ENCODE measurements at regions not wholly inside any gene's neighbourhood (a gene's known extent, or its start where the extent isn't known, plus 50 kb on each side); places are given as distances from the start of the nearest gene placed in this dataset.

DNA sequence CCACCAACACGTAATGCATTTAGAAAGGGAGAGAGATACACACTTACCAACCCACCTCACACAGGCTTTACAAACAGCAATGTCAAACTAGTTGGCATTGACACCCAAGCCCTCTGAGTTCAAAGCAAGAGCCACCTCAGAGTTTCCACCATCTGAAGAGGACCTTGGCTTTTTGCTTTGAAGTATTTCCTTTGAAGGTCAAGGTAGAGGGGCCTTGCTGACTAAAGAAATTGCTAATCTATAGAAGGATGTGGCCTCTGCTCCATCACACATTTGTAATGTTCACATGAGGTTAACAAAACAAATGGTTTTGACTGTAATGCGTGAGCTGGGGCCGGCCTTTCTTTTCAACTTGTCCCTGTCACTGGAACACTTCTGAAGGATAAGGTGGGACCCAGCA, 117.7 kb downstream of the POLR2M start:
- no peaks in the 10 kb centered on the region for H3K27me3 ChIP-seq (ENCODE audit: control insufficient read depth in 4 of 4, insufficient read depth in 4 of 4, low read length in 3 of 4)
- H3K27ac ChIP-seq (ENCODE audit: low read depth in 1 of 2, low read length in 2 of 2): no peak overlapping the region
- DNase-seq (ENCODE audit: low spot score): no peak
- no peak overlapping the region for H3K9ac ChIP-seq (ENCODE audit: low read depth in 1 of 2, low read length in 2 of 2)
- H3K4me1 ChIP-seq (ENCODE audit: control insufficient read depth in 4 of 4, insufficient read depth in 4 of 4, low read length in 3 of 4): no peaks in the 10 kb centered on the region
- H3K36me3 ChIP-seq (ENCODE audit: control insufficient read depth in 4 of 4, insufficient read depth in 3 of 4, low read depth in 1 of 4, low read length in 3 of 4): no peaks in the 10 kb centered on the region
- H3K4me3 ChIP-seq (ENCODE audit: low read depth in 1 of 3, low read length in 3 of 3): no peak overlapping the region
- H3K9me3 ChIP-seq (ENCODE audit: control insufficient read depth in 4 of 4, low read length in 3 of 4): no peaks in the 10 kb centered on the region
- 76% methylated on average over 3 of the region's 3 CpGs for WGBS
- TF ChIP-seq EGR1 (IDR thresholded peaks at IDR 0.05; ENCODE audit: low read depth in 2 of 2) (no peak), HNF4A (conservative IDR thresholded peaks at IDR 0.05) (no peak), YY1 (IDR thresholded peaks at IDR 0.05) (no peak), JUND (IDR thresholded peaks at IDR 0.05) (no peak), GABPA (IDR thresholded peaks at IDR 0.05 in 1 of 2, conservative IDR thresholded peaks at IDR 0.05 in 1 of 2) (no peak), RXRA (IDR thresholded peaks at IDR 0.05) (no peak), CTCF (IDR thresholded peaks at IDR 0.05; ENCODE audit: low read depth, low read length, missing input control) (no peak), HNF4G (IDR thresholded peaks at IDR 0.05) (no peak), RAD21 (IDR thresholded peaks at IDR 0.05) (no peak), FOXA1 (IDR thresholded peaks at IDR 0.05) (no peak), NR2F2 (IDR thresholded peaks at IDR 0.05) (no peak)
- TF ChIP-seq, protein P1, sequence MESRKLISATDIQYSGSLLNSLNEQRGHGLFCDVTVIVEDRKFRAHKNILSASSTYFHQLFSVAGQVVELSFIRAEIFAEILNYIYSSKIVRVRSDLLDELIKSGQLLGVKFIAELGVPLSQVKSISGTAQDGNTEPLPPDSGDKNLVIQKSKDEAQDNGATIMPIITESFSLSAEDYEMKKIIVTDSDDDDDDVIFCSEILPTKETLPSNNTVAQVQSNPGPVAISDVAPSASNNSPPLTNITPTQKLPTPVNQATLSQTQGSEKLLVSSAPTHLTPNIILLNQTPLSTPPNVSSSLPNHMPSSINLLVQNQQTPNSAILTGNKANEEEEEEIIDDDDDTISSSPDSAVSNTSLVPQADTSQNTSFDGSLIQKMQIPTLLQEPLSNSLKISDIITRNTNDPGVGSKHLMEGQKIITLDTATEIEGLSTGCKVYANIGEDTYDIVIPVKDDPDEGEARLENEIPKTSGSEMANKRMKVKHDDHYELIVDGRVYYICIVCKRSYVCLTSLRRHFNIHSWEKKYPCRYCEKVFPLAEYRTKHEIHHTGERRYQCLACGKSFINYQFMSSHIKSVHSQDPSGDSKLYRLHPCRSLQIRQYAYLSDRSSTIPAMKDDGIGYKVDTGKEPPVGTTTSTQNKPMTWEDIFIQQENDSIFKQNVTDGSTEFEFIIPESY (IDR thresholded peaks at IDR 0.05): no peak
- TF ChIP-seq, protein P2, sequence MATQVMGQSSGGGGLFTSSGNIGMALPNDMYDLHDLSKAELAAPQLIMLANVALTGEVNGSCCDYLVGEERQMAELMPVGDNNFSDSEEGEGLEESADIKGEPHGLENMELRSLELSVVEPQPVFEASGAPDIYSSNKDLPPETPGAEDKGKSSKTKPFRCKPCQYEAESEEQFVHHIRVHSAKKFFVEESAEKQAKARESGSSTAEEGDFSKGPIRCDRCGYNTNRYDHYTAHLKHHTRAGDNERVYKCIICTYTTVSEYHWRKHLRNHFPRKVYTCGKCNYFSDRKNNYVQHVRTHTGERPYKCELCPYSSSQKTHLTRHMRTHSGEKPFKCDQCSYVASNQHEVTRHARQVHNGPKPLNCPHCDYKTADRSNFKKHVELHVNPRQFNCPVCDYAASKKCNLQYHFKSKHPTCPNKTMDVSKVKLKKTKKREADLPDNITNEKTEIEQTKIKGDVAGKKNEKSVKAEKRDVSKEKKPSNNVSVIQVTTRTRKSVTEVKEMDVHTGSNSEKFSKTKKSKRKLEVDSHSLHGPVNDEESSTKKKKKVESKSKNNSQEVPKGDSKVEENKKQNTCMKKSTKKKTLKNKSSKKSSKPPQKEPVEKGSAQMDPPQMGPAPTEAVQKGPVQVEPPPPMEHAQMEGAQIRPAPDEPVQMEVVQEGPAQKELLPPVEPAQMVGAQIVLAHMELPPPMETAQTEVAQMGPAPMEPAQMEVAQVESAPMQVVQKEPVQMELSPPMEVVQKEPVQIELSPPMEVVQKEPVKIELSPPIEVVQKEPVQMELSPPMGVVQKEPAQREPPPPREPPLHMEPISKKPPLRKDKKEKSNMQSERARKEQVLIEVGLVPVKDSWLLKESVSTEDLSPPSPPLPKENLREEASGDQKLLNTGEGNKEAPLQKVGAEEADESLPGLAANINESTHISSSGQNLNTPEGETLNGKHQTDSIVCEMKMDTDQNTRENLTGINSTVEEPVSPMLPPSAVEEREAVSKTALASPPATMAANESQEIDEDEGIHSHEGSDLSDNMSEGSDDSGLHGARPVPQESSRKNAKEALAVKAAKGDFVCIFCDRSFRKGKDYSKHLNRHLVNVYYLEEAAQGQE (IDR thresholded peaks at IDR 0.05): no peak
- TF ChIP-seq, protein P3, sequence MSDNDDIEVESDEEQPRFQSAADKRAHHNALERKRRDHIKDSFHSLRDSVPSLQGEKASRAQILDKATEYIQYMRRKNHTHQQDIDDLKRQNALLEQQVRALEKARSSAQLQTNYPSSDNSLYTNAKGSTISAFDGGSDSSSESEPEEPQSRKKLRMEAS (IDR thresholded peaks at IDR 0.05): no peak

DNA sequence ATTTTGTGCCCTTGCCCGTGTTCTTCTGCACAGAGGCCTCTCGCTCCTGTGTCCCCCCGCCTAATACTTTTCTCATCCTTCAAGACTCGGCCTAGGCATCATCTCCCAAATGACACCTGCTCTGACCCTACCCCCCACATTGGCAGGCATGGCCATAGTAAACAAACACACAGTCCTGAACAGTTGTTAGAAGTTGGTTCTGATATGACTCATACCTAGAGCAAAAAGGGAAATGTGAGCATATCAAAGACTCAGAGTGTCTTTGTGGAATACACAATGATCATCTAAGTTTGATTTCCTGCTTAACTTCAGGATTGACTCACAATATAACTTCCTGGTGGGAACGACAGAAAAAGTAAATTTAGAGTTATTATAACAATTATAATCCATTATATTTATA, 120.5 kb downstream of the POLR2M start:
- Histone ChIP-seq H3K27me3 (ENCODE audit: control insufficient read depth in 4 of 4, insufficient read depth in 4 of 4, low read length in 3 of 4) (peaks cover 0 to 3% (median 0%) of the 10 kb centered on the region in 4 donors), H3K36me3 (ENCODE audit: control insufficient read depth in 4 of 4, insufficient read depth in 3 of 4, low read depth in 1 of 4, low read length in 3 of 4) (no peaks in the 10 kb centered on the region), H3K9me3 (ENCODE audit: control insufficient read depth in 4 of 4, low read length in 3 of 4) (no peaks in the 10 kb centered on the region), H3K4me1 (ENCODE audit: control insufficient read depth in 4 of 4, insufficient read depth in 4 of 4, low read length in 3 of 4) (no peaks in the 10 kb centered on the region), H3K4me3 (ENCODE audit: low read depth in 1 of 3, low read length in 3 of 3) (no peak overlapping the region), H3K9ac (ENCODE audit: low read depth in 1 of 2, low read length in 2 of 2) (no peak overlapping the region), H3K27ac (ENCODE audit: low read depth in 1 of 2, low read length in 2 of 2) (no peak overlapping the region)
- TF ChIP-seq ATF3 (IDR thresholded peaks at IDR 0.05) (no peak), TAF1 (conservative IDR thresholded peaks at IDR 0.05) (no peak), HNF4G (IDR thresholded peaks at IDR 0.05) (no peak), HNF4A (conservative IDR thresholded peaks at IDR 0.05) (no peak), YY1 (IDR thresholded peaks at IDR 0.05) (no peak), GABPA (IDR thresholded peaks at IDR 0.05 in 1 of 2, conservative IDR thresholded peaks at IDR 0.05 in 1 of 2) (no peak)
- TF ChIP-seq, protein P3 (IDR thresholded peaks at IDR 0.05): no peak
- no peak for DNase-seq (ENCODE audit: low spot score)
- 80% methylated on average over 5 of the region's 5 CpGs for WGBS

Data from liver (tissue), 8 donors.